Endothelial cell of umbilical vein (primary cell): ENCODE measurements at regions not wholly inside any gene's neighbourhood (a gene's known extent, or its start where the extent isn't known, plus 50 kb on each side); places are given as distances from the start of the nearest gene placed in this dataset.

Experiments used
- BruUV-seq: library from RNA; stranded (reverse); fragments of 400-500 nt; replicated peaks from 2 replicates; lab custom pipeline; 2021; lab: Mats Ljungman, UMichigan
- CTCF ChIA-PET: fragments of 300-600, 350-600 bp; sonication (Branson Sonifier 250); formaldehyde crosslinking; loops from one replicate; lab custom pipeline; 2021; ENCODE audit warnings: antibody characterized with exemption, inconsistent platforms; lab: Charles Lee
- POLR2A ChIA-PET: fragments of 300-600, 350-600 bp; sonication (Branson Sonifier 250); formaldehyde crosslinking; loops from one replicate; lab custom pipeline; 2021; ENCODE audit warnings: antibody characterized with exemption, inconsistent platforms; lab: Charles Lee
- DNase-seq: peaks from one replicate; pipeline ENCODE4 v3.0.0-alpha.2; 2011; ENCODE audit warnings: low read depth, low spot score
- FAIRE-seq: peaks from 2 replicates; lab custom pipeline; 2011; peaks lifted over from hg19 to GRCh38; lab: Jason Lieb, UNC
- H2AFZ ChIP-seq: 2 replicates; pipeline ENCODE4 v1.6.0; 2012; ENCODE audit warnings: low read depth, low read length, control low read depth, inconsistent platforms
- H3K27ac ChIP-seq: 2 replicates; pipeline ENCODE4 v1.5.1; 2011; ENCODE audit warnings: low read depth, mild to moderate bottlenecking, control low read depth, low read length, moderate library complexity; ENCODE audit not compliant: insufficient read depth
- H3K27me3 ChIP-seq, 2 experiments: 2 replicates each; pipeline versions ENCODE4 v1.6.0 to v1.6.1; 2011; ENCODE audit warnings: low read length in 2 of 2, mixed read lengths in 1 of 2; ENCODE audit not compliant: control insufficient read depth in 2 of 2, insufficient read depth in 2 of 2
- H3K36me3 ChIP-seq, 2 experiments: 2 replicates in 1 of 2; 3 replicates in 1 of 2; pipeline ENCODE4 v1.5.1; 2011; ENCODE audit warnings: low read length in 2 of 2, mild to moderate bottlenecking in 1 of 2, moderate library complexity in 1 of 2; ENCODE audit not compliant: control insufficient read depth in 2 of 2, insufficient read depth in 2 of 2; ENCODE audit errors: extremely low read depth in 1 of 2
- H3K4me1 ChIP-seq: 3 replicates; pipeline ENCODE4 v1.5.1; 2011; ENCODE audit warnings: mild to moderate bottlenecking, low read length; ENCODE audit not compliant: control insufficient read depth, insufficient read depth; ENCODE audit errors: extremely low read depth
- H3K4me2 ChIP-seq: 2 replicates; pipeline ENCODE4 v1.6.1; 2011; ENCODE audit warnings: low read length, control low read depth, mixed read lengths; ENCODE audit not compliant: insufficient read depth
- H3K4me3 ChIP-seq, 3 experiments: fragments of 200-600 bp in 1 of 3; sonication (generic), shearing (Covaris generic) in 1 of 3; replicated peaks in 1 of 3; 2 replicates each; pipeline ENCODE4 v1.5.1; 2011 to 2016; ENCODE audit warnings: control low read depth in 3 of 3, low read length in 3 of 3, mild to moderate bottlenecking in 2 of 3, inconsistent platforms in 1 of 3, low read depth in 1 of 3, moderate library complexity in 1 of 3; ENCODE audit not compliant: insufficient read depth in 1 of 3
- H3K79me2 ChIP-seq: 2 replicates; pipeline ENCODE4 v1.6.0; 2012; ENCODE audit warnings: low read length, inconsistent platforms; ENCODE audit not compliant: control insufficient read depth, insufficient read depth
- H3K9ac ChIP-seq: replicated peaks from 2 replicates; pipeline ENCODE3; 2011; ENCODE audit warnings: low read length, control low read depth; ENCODE audit not compliant: insufficient read depth; ENCODE audit errors: extremely low read depth
- H3K9me1 ChIP-seq: replicated peaks from 3 replicates; pipeline ENCODE4 v1.6.0; 2011; ENCODE audit warnings: mild to moderate bottlenecking, low read length; ENCODE audit not compliant: control insufficient read depth, insufficient read depth; ENCODE audit errors: extremely low read depth
- H3K9me3 ChIP-seq: replicated peaks from 2 replicates; pipeline ENCODE4 v1.5.1; 2012; ENCODE audit warnings: low read length, inconsistent platforms; ENCODE audit not compliant: control insufficient read depth, insufficient read depth
- H4K20me1 ChIP-seq: replicated peaks from 2 replicates; pipeline ENCODE3; 2011; ENCODE audit warnings: mild to moderate bottlenecking, low read length; ENCODE audit not compliant: control insufficient read depth, insufficient read depth; ENCODE audit errors: extremely low read depth
- EZH2 ChIP-seq: IDR thresholded peaks from 2 replicates; pipeline ENCODE4 v1.6.1; 2012; ENCODE audit warnings: borderline replicate concordance, low read depth, mild to moderate bottlenecking, moderate library complexity, low read length, inconsistent platforms; ENCODE audit not compliant: severe bottlenecking
- FOS ChIP-seq: IDR thresholded peaks from 2 replicates; pipeline ENCODE4 v1.6.1; 2011; ENCODE audit warnings: mild to moderate bottlenecking, low read length, moderate library complexity, borderline replicate concordance; ENCODE audit not compliant: insufficient read depth
- GATA2 ChIP-seq: IDR thresholded peaks from 2 replicates; pipeline ENCODE4 v1.7.0; 2011; ENCODE audit warnings: low read depth, mild to moderate bottlenecking, moderate library complexity, mixed read lengths, low read length; ENCODE audit not compliant: insufficient read length, insufficient read depth
- JUN ChIP-seq: IDR thresholded peaks from 2 replicates; pipeline ENCODE4 v1.6.1; 2011; ENCODE audit warnings: borderline replicate concordance, low read depth; ENCODE audit not compliant: insufficient read length, insufficient read depth
- MYC ChIP-seq: IDR thresholded peaks from one replicate; pipeline ENCODE4 v1.6.1; 2011; ENCODE audit warnings: mild to moderate bottlenecking, low read depth, low read length
- POLR2A ChIP-seq: IDR thresholded peaks from 2 replicates; pipeline ENCODE4 v1.6.1; 2012; ENCODE audit warnings: low read depth, mild to moderate bottlenecking, control low read depth, low read length
- POLR2AphosphoS5 ChIP-seq: IDR thresholded peaks from 2 replicates; pipeline ENCODE4 v1.6.1; 2012; ENCODE audit warnings: low read depth, mild to moderate bottlenecking, control low read depth, low read length, moderate library complexity; ENCODE audit not compliant: insufficient read depth
- dilution Hi-C: fragments of 300-500 bp; cut with MboI; formaldehyde crosslinking; loops from one replicate; pipeline ENCODE4 v1.15.0; 2019; ENCODE audit warnings: low sequenced_read_pairs; ENCODE audit not compliant: extremely low pct_ligation_motif_present
- intact Hi-C: fragments of 100-400 bp; cut with micrococcal nuclease; formaldehyde crosslinking; loops from one replicate; pipeline ENCODE4 v1.10.0; 2022
- TF ChIP-seq, protein P1 (sequence below), 2 donors: IDR thresholded peaks; 1 replicate in 1 of 2; 2 replicates in 1 of 2; pipeline ENCODE4 v1.5.1; 2011; ENCODE audit warnings: low read length in 2 of 2, mild to moderate bottlenecking in 2 of 2, moderate library complexity in 2 of 2, control low read depth in 1 of 2, inconsistent platforms in 1 of 2, low read depth in 1 of 2; ENCODE audit not compliant: insufficient read depth in 1 of 2; ENCODE audit errors: extremely low read depth in 1 of 2
- TF ChIP-seq, protein P2 (sequence below): IDR thresholded peaks from 2 replicates; pipeline ENCODE4 v1.6.1; 2011; ENCODE audit not compliant: insufficient read depth, insufficient read length

DNA sequence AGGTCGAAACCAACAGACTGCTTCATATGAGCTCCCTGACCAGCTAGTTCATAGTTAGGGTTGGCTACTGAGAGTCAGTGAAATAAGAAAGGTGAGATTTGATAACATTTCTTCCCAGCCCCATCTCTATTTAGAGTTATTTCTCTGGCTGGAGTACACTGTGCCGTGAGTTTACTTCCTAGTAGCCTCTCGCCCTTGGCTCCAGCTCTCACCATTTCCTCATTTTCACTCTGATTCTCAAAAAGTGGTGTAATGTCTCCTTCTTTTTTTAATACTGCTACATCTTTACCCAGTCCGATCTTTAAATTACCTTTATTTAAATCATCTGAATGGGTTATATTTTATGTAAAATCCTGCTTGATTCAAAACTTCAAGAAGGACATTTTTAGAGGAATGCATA, 100.4 kb upstream of the FAM174A start:
- Histone ChIP-seq H3K9me3 (no peaks in the 10 kb centered on the region), H3K4me1 (no peaks in the 10 kb centered on the region), H4K20me1 (no peaks in the 10 kb centered on the region), H3K4me2 (no peak overlapping the region), H3K27ac (no peak overlapping the region), H3K4me3 (no peak overlapping the region), H3K79me2 (no peaks in the 10 kb centered on the region), H3K9me1 (no peaks in the 10 kb centered on the region), H3K27me3 (no peaks in the 10 kb centered on the region), H2AFZ (no peak overlapping the region), H3K9ac (no peak overlapping the region), H3K36me3 (no peaks in the 10 kb centered on the region)
- no peak for FAIRE-seq
- ChIA-PET CTCF (interaction anchor here (1.2 kb wide), 1 partner anchor 1244 kb away, joined by 3 read pairs; no protein-coding TSS in a partner anchor), POLR2A (no interaction called here)
- dilution Hi-C loops: no loop called here
- no peak for TF ChIP-seq FOS
- TF ChIP-seq POLR2AphosphoS5: no peak
- TF ChIP-seq GATA2: no peak
- TF ChIP-seq, protein P1, sequence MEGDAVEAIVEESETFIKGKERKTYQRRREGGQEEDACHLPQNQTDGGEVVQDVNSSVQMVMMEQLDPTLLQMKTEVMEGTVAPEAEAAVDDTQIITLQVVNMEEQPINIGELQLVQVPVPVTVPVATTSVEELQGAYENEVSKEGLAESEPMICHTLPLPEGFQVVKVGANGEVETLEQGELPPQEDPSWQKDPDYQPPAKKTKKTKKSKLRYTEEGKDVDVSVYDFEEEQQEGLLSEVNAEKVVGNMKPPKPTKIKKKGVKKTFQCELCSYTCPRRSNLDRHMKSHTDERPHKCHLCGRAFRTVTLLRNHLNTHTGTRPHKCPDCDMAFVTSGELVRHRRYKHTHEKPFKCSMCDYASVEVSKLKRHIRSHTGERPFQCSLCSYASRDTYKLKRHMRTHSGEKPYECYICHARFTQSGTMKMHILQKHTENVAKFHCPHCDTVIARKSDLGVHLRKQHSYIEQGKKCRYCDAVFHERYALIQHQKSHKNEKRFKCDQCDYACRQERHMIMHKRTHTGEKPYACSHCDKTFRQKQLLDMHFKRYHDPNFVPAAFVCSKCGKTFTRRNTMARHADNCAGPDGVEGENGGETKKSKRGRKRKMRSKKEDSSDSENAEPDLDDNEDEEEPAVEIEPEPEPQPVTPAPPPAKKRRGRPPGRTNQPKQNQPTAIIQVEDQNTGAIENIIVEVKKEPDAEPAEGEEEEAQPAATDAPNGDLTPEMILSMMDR (IDR thresholded peaks at IDR 0.05; ENCODE audit: extremely low read depth in 1 of 2, insufficient read depth in 1 of 2, low read depth in 1 of 2, low read length in 2 of 2): no peak
- TF ChIP-seq EZH2: no peak
- TF ChIP-seq MYC: no peak
- TF ChIP-seq POLR2A: no peak
- TF ChIP-seq, protein P2, sequence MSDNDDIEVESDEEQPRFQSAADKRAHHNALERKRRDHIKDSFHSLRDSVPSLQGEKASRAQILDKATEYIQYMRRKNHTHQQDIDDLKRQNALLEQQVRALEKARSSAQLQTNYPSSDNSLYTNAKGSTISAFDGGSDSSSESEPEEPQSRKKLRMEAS: no peak
- no peak for TF ChIP-seq JUN
- BruUV-seq: no TSS peak
- DNase-seq: no peak
- intact Hi-C loops: loop anchor here (2.0 to 5.0 kb wide), 2 partner anchors 48 to 187 kb away; no protein-coding TSS in a partner anchor
